Endothelial cell of hepatic sinusoid (primary cell): ENCODE measurements at regions not wholly inside any gene's neighbourhood (a gene's known extent, or its start where the extent isn't known, plus 50 kb on each side); places are given as distances from the start of the nearest gene placed in this dataset.
"Not testable (repeated sequence)": the region's sequence is repeated elsewhere in the genome, so short reads cannot be mapped to it uniquely, and the experiment has no call there.

Experiments
- in situ Hi-C: cut with HindIII; loops from 2 replicates; pipeline ENCODE4 v1.10.0; 2017; ENCODE audit warnings: low sequenced_read_pairs

DNA sequence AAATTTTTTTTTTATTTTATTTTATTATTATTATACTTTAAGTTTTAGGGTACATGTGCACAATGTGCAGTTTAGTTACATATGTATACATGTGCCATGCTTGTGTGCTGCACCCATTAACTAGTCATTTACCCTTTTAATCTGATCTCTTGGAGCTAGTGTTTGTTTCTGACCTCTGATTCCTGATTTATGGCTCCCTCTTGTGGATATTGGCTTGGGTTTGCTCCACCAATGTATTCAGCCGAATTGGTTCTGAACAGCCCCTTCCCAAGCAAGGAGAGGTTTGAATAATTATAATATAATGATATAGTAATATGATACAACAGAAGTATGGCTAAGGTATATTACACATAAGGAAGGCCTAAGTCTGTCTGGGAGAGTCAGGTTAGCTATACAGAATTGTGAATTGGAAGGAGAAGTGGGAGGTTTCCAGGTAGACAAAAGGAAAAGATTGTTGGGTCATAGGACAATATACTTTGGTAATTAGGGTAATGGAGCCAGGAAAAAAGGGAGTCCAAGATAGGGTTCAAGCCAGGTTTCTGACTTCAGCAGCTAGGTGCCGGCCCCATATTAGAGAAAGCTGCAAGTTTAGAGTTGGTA lies 53.1 kb upstream of the HMCN1 start:
- in situ Hi-C loops = no loop called here

DNA sequence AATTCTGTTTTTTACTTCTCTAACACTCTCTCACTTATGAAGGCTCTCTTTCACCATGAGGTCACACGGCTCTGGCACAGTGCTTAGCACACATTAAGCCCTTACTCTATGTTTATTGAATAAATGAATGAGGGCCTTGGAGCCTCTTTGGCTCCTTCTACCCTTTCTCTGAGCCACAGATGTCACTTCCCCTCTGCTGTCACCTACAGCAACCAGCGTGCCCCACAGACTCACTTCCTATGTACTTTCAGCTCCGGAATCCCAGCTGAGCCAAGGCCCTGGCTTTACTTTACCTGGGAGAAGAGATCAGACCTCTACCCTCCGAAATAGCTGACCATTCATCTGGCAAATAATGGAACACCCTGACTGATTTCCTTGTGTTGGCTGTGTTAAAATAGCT lies 53.7 kb upstream of the HMCN1 start:
- in situ Hi-C loops = no loop called here

DNA sequence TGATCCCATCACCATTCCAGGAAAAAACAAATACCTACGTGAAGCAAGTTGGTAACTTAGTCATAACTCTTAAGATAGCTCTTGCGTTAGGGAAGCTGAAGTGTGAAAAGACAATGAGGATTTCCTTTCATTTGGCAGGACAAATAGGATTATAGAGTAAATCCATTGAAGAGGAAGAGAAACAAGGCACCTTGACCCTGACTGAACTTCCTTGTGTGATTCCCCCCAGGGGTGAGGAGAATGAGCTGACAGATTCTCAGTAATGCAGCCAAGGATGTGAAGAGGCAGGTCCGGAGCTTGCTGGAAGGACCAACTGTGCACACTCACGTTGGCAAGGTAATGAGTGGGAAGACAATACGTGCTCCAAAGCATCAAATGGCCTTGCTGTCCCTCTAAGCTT lies 55.0 kb upstream of the HMCN1 start:
- in situ Hi-C loops = no loop called here

DNA sequence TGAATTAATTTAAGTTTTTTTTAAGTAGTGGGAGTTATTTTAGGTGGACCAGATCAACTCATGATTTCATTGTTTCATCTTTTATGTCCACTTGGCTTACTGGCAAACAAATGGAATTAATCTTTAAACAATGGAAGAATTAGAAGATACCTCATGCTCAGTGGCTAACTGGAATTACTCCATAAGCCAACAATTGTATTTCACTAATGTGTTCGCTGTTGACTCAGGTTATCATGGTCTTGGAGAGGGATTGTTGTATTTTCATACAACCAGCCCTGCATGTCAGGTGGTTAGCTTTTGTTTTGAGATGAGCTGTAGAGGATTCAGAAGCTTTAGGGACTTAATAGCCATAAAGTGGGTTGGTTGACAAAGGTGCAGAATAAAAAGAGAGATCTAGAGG lies 57.2 kb upstream of the HMCN1 start:
- in situ Hi-C loops = no loop called here

DNA sequence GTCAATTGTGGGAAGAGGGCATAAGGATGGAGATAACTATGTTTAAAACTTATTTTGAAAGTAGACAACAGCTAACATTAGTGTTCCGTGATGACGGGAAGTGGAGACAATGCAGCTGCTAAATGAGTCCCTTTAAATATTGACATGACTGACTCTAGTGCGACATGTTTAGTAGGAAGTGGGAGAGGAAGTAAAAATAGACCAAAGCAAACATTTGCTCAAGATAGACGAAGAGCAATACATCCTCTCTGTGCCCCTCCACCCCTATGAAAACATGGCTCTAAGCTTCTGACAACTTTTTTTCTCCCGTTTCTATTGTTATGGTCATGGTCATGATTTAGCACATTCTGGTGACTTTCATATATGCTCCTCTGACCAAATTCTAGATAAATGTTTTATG lies 60.0 kb upstream of the HMCN1 start:
- in situ Hi-C loops = no loop called here

DNA sequence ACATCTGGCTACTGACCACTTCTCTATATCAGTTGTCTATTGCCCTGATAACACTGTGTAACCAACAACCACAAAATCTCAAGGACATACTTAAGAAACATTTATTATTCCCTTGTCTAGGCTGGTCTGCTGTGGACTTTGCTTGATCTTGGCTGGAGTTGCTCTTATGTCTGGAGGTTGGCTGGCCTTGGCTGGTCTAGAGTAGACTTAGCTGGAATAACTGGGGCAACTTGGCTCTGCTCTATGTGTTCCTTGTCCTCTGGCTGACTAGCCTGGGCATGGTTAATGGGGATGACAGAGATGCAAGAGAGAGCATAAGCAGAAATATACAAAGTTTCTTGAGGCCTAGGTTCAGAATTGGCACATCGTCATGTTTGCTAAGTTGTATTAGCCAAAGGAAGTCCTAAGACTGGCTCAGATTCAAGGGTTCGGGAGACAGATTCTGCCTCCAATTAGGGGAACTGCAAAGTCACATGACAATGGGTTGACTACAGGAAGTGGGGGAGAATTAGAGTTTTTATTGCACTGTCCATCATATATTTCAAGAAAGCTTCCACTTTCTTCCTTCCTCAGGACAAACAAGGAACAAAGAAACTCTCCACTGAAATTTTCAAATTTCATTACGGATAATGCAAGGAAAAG lies 61.4 kb upstream of the HMCN1 start:
- in situ Hi-C loops = no loop called here

DNA sequence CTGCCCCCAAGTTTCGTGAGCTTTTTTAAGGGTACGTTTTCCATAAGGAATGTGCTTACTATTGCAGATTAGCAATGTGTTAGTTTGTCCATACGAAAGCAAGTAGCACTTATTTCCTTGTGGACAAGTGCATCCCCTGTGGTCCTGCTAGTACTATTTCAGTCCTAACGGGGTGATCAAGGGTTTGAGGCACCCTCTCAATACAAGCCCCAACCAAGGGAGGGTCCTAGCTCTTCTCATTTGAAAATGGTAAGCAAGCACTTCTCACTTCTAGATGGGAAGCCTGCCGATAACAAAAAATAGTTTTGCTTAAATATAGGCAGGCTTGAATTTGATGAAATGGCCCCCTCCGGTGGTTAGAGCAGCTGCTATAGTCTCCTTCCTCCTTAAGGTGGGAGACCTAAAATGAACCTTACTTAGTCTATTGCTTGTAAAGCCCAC lies 64.0 kb upstream of the HMCN1 start:
- in situ Hi-C loops = no loop called here

DNA sequence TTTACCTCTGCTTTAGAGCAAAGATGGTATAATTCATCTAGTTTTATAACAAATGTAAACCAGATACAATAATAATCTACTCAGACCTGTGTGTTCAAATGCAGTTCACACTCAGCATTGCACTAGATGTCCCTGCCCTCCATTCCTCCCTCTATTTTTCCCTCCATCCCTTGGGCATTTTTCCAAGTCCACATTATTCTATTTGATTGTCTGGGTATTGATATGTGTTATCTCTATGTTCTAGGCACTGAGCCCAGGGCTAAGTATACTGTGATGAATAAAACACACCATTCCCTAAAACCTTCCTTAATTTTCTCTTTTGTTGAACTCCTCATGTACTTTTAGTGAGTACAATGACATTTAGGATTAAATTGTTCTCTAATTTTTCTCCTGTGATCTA lies 66.2 kb upstream of the HMCN1 start:
- in situ Hi-C loops = no loop called here

DNA sequence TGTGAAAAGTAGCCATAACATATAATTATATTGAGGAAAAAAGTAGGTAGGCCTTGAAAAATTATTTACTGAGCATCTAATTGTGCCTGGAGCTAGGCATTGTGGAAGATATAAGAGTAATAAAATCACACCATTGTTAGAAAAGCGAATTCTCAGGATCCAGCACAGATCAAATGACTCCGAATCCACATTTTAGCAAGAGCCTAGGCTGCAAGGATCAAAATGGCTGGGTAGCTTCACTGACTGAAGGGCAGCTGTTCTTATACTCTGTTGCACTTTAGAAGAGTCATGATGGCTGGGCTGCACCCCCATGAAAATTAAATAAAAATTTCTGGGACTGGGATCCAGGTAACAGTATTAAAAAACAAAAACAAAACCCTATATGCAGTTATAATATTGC lies 67.6 kb upstream of the HMCN1 start:
- in situ Hi-C loops = no loop called here

DNA sequence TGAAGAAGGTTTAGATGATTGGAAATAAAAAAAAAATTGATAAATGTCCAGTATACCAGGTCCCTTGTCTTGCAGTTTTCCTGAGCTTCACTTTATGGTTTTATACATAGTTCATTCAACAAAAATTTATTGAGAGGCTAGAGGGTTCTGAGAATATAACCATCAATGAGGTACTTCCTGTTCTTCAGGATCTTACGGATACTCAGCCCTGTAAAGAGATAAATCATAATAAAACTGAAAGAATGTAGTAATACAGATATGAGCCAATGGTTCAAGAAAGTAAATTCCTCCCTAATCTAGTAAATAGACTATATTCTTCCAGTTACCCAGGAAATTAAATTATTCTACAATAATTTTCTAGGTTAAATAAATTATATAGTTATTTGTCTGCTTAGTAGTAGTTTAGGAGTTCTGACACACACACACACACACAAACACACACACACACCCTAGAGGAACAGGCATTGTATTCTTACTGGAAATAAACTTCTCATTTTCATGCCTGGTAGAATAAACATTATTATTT lies 70.4 kb upstream of the HMCN1 start:
- in situ Hi-C loops = no loop called here

DNA sequence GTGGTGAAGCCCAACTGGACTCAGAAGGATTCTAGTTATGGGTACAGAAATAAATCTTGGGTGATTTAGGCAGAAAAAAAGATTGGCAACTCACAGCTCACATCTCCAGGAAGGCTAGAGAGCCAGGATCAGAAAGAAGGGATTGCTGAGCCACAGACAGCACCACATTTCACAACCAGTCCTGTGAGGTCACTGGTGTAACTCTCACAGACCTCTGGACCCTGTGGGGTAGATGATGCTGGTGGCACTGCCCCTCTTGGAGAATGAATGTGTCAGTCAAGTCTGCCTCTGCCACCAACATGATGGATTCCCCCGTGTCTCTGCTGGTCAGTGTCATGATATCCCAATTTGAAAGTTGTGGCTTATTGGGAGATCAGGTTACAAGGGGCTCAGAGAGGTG lies 70.9 kb upstream of the HMCN1 start:
- in situ Hi-C loops = no loop called here

DNA sequence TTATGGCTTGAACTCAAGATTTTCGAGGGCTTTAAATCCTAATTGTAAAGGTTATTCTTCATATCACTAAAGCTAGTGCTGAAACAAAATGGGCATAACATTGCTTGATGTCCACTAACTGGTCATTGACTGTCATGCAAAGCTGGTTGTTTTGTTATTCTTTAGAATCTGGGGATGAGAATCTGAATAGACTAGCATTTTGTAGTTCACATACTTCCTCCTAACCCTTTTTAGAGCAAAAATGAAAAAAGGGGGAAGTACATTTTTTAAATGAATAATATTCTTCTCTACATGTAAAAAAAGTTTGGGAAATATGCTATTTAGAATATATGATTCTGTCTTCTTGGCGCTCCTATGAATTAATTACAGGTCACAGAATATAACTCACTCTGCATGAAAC lies 72.2 kb upstream of the HMCN1 start:
- in situ Hi-C loops = no loop called here

DNA sequence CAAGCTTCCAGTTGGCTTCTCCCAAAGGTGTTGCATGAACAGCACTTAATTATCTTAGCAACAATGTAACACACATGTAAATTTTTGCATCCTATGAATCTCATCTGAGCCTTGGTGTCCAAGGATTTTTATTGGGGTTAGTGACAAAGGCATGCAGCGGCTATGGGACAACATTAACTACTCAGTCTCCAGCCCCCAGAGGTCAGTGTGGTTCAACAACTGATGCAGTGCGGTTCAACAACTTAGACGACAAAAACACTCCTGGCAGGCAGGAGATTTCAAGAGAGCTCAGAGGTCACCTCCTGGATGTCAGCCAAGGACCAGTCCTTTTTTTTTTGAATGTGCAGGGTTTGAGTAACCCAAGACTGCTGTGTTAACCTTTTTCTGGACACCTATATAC lies 77.5 kb upstream of the HMCN1 start:
- in situ Hi-C loops = no loop called here

DNA sequence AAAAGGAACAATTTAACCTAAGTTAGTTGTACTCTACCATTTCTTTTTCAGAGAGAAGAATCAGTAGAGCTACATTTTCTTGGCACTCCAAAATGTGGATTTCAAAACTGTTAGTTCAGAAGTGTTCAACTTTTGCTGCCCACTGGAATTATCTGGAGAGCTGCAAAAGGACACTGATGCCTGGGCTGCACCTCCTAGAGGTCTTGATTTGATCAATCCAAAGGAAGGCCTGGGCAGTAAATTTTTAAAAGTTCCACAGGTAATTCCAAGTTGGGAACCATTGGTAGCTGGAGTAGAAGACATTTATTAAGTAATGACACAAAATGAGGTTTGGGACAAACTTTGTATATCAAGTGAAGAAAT lies 79.3 kb upstream of the HMCN1 start:
- in situ Hi-C loops = no loop called here

DNA sequence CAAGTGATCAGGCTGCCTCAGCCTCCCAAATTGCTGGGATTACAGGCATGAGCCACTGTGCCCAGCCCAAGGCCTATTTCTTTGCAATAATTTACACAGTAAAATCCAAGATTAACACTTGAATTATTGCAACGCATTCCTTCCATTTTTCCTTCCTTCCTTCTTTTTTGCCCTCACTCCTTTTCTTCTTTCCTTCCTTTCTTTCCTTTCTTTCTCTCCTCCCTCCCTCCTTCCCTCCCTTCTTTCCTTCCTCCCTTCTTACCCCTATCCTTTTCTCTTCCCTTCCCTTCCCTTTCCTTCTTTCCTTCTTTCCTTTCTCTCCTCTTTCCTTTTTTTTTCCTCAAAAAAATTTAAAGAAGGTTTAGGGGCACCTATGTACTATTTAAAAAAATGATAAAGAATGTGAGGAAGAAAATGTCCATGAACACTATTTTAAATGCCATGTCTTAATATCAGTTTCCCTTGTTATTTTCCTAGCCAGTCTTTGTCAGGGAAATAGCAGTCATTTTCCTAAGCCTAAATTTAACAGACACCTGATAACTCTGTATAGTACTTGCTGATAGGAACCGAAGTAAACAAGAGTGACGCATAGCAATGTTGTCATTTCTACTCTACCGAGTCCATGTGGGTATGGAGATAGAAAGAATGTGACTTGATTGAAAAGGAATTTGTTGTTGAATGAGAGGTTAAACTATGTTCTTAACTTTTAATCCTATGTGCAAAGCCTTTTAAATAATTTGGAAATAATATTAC lies 79.8 kb upstream of the HMCN1 start:
- in situ Hi-C loops = no loop called here

DNA sequence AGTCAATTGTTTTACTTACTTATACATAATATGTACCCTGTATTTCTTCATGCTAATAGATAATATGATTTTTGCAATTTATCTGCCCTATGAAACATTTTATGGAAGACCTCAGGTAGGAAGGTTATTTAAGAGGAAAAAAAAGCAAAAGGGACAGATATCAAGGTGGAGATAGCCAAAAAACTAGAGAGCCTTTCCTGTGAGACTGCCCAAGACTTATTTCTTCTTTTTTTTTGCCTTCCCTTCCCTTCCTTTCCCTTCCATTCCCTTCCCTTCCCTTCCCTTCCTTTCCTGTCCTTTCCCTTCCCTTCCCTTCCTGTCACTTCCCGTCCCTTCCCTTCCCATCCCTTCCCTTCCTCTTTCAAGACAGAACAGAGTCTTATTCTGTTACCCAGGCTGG lies 80.6 kb upstream of the HMCN1 start:
- in situ Hi-C loops = no loop called here

DNA sequence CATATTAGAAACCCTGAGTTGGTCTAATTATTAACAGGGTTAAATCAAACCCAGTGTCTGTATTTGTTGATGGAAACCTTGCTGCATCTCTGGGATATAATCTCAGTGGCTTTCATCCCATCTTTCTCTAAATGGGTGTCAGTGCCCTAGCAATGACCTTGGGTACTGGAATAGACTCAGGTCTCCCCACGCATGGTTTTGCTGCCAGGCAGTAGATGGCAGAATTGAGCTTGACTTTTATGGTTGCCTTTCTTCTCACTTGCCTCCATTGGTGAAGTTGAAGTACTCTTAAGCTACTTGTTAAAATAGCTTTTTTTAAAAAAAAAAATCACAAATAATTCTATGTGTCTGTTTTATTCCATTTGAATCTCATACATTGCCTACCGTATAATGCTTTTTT lies 81.8 kb upstream of the HMCN1 start:
- in situ Hi-C loops = no loop called here

DNA sequence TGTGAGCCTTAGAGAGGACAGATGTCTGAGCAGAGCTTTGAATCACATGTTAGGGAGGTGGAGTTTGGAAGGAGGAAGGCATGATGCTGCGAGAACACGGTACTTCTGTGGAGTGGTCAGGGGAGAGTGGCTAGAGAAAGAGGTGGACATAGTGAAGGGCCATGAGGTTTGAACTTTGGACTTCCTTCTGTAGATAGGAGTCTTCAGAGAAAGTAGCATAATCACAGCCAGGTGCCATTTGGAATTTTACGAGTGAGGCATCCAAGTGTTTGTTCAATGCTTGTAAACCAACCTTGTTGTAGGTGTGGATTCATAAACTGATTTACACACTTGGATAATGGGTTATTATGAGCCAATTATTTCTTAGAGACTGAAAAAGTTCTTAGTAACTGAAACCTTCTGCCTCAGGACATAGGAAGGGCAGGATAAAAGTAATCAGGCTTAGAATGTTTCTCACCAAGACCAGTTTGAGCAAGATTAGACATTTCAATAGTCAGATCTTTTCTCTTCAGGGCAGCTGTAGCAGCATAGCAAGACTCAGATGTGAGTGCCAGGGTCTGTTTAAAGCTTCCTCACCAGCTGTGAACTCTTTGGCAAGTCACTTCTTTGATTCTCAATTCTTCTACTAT lies 83.5 kb upstream of the HMCN1 start:
- in situ Hi-C loops = no loop called here

DNA sequence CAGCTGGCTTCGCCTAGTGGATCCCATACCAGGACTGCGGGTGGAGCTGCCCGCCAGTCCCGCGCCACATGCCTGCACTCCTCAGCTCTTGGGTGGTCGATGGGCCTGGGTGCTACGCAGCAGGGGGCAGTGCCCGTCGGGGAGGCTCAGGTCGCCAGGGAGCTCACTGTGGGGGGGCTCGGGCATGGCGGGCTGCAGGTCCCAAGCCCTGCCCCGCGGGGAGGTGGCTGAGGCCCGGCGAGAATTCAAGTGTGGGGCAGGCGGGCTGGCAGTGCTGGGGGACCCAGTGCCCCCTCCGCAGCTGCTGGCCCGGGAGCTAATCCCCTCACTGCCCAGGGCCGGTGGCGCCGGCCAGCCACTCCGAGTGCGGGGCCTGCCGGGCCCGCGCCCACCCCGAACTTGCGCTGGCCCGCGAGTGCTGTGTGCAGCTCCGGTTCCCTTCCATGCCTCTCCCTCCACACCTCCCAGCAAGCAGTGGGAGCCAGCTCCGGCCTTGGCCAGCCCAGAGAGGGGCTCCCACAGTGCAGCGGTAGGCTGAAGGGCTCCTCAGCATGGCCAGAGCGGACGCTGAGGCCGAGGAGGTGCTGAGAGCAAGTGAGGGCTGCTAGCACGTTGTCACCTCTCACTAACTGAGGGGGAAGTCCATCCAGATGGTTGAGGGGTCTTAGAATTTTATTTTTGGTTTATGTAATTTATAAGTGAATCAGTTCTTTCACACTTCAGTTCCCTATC lies 85.2 kb upstream of the HMCN1 start:
- in situ Hi-C loops = no loop called here

DNA sequence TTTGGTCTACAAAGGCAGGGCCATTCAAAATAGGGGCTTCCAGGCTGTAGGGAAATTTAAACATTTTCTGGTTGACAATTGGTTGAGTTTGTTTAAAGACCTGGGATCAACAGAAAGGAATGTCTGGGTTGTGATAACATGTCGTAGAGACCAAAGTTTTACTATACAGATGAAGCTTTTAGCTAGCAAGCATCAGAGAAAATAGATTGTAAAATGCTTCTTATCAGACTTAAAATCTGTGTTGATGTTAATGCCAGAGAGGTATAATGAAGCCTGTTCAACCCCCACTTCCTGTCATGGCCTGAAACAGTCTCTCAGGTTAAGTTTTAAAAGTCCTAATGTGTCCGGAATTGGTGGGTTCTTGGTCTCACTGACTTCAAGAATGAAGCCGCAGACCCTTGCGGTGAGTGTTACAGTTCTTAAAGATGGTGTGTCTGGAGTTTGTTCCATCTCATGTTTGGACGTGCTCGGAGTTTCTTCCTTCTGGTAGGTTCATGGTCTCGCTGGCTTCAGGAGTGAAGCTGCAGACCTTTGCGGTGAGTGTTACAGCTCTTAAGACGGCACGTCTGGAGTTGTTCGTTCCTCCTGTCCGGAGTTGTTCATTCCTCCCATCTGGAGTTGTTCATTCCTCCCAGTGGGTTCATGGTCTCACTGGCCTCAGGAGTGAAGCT lies 86.5 kb upstream of the HMCN1 start:
- in situ Hi-C loops = not testable (repeated sequence)
